Naive thymus-derived CD4-positive, alpha-beta T cell (primary cell): ENCODE measurements at regions not wholly inside any gene's neighbourhood (a gene's known extent, or its start where the extent isn't known, plus 50 kb on each side); places are given as distances from the start of the nearest gene placed in this dataset.

Experiments
- ATAC-seq: fragments of 150-1000 bp; cut with Tn5 transposase; 2 replicates; pipeline ENCODE4 v1.10.0; 2021; ENCODE audit warnings: mild to moderate bottlenecking, moderate library complexity
- CTCF ChIA-PET: fragments of 350-600 bp; sonication (Branson Sonifier 250); formaldehyde crosslinking; loops from one replicate; lab custom pipeline; 2021; ENCODE audit warnings: antibody characterized with exemption; lab: Charles Lee
- POLR2A ChIA-PET: fragments of 350-600 bp; sonication (Branson Sonifier 250); formaldehyde crosslinking; loops from one replicate; lab custom pipeline; 2021; ENCODE audit warnings: antibody characterized with exemption, inconsistent platforms; lab: Charles Lee
- DNase-seq, 9 donors: peaks; one replicate each; pipeline versions ENCODE4 v3.0.0 to v3.0.0-alpha.2; 2020 to 2022; ENCODE audit warnings: mixed read lengths in 1 of 9
- H3K27ac ChIP-seq: one replicate; pipeline ENCODE4 v1.7.0; 2013; ENCODE audit warnings: mild to moderate bottlenecking, low read depth, low read length, moderate library complexity
- H3K27me3 ChIP-seq, 2 donors: one replicate each; pipeline ENCODE4 v1.7.0; 2013; ENCODE audit warnings: low read length in 2 of 2, mild to moderate bottlenecking in 2 of 2, moderate library complexity in 2 of 2; ENCODE audit not compliant: control insufficient read depth in 2 of 2, insufficient read depth in 2 of 2
- H3K36me3 ChIP-seq, 3 experiments: 1 replicate in 2 of 3; 2 replicates in 1 of 3; pipeline ENCODE4 v1.7.0; 2013; ENCODE audit warnings: low read length in 3 of 3, mild to moderate bottlenecking in 3 of 3, moderate library complexity in 1 of 3; ENCODE audit not compliant: insufficient read depth in 3 of 3, control insufficient read depth in 2 of 3
- H3K4me1 ChIP-seq, 2 donors: one replicate each; pipeline ENCODE4 v1.7.0; 2013; ENCODE audit warnings: low read length in 2 of 2, mild to moderate bottlenecking in 2 of 2, moderate library complexity in 1 of 2; ENCODE audit not compliant: control insufficient read depth in 2 of 2, insufficient read depth in 2 of 2
- H3K4me3 ChIP-seq: 2 replicates; pipeline ENCODE4 v1.7.0; 2013; ENCODE audit warnings: mild to moderate bottlenecking, low read length
- H3K9me3 ChIP-seq, 3 experiments: 1 replicate in 2 of 3; 2 replicates in 1 of 3; pipeline ENCODE4 v1.7.0; 2013; ENCODE audit warnings: low read length in 3 of 3; ENCODE audit not compliant: control insufficient read depth in 2 of 3
- H3K27ac Mint-ChIP-seq, 9 donors: one replicate each; pipeline ENCODE4 v1.8.0; 2020 to 2022; ENCODE audit warnings: mixed read lengths in 9 of 9, mild to moderate bottlenecking in 8 of 9, moderate library complexity in 5 of 9, inconsistent platforms in 2 of 9
- H3K27me3 Mint-ChIP-seq, 5 donors: one replicate each; pipeline ENCODE4 v1.8.0; 2021 to 2022; ENCODE audit warnings: mixed read lengths in 5 of 5, mild to moderate bottlenecking in 1 of 5
- H3K36me3 Mint-ChIP-seq, 5 donors: one replicate each; pipeline ENCODE4 v1.8.0; 2020 to 2022; ENCODE audit warnings: mixed read lengths in 5 of 5, mild to moderate bottlenecking in 3 of 5, inconsistent platforms in 1 of 5
- H3K4me1 Mint-ChIP-seq, 7 donors: one replicate each; pipeline ENCODE4 v1.8.0; 2020 to 2022; ENCODE audit warnings: mixed read lengths in 7 of 7, mild to moderate bottlenecking in 3 of 7, inconsistent platforms in 1 of 7
- H3K4me3 Mint-ChIP-seq, 10 donors: one replicate each; pipeline ENCODE4 v1.8.0; 2020 to 2022; ENCODE audit warnings: mild to moderate bottlenecking in 10 of 10, mixed read lengths in 10 of 10, moderate library complexity in 6 of 10, inconsistent platforms in 2 of 10
- H3K9me3 Mint-ChIP-seq, 11 donors: one replicate each; pipeline ENCODE4 v1.8.0; 2020 to 2022; ENCODE audit warnings: mixed read lengths in 11 of 11, mild to moderate bottlenecking in 4 of 11, inconsistent platforms in 1 of 11, moderate library complexity in 1 of 11
- intact Hi-C, 2 donors: fragments of 100-400 bp; cut with micrococcal nuclease; formaldehyde crosslinking; loops; one replicate each; pipeline ENCODE4 v1.15.1; 2023

DNA sequence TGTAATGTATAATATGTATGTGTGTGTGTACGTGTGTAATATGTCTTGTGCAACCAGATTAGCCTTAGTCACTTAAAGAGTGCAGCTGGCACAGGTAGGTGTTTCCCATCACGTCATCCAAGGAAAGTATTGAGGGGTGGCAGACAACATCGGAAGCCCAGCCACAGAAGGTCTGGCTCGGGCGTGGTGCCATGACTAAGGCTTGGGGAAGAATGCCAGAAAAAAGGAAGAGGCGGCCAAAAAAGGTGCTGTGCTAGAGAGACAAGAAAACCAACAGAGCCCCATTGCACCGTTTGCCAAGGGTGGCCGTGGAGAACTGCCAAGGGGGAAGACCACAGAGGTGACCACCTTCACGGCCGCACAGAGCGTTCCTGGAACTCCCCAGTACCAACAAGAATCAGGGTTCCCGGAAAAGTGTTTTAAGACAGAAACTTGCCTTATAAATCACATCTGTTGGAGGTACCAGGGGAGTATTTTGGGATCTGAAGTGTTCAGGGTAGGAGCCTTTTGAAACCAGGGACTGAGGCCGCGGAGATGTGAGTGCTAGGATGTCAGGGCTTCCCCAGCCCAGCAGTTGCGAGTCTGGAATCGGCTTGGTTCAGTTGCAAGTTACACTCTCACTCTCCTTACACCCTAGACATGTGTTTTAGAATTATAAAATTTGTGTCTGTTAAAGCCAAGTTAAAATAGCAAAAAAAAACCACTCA, 131.2 kb upstream of the DYRK2 start:
- Mint-ChIP-seq H3K27ac (peak overlapping the region in 4 of 9 donors; percentile 46 to 90 (median 74)), H3K4me1 (peaks cover 34 to 52% (median 43%) of the 10 kb centered on the region in 7 donors), H3K36me3 (peaks cover 0 to 3% (median 0%) of the 10 kb centered on the region in 5 donors), H3K27me3 (peaks cover 0 to 5% (median 0%) of the 10 kb centered on the region in 5 donors), H3K4me3 (no peak overlapping the region), H3K9me3 (peaks cover 0 to 2% (median 0%) of the 10 kb centered on the region in 11 donors)
- Histone ChIP-seq H3K4me1 (peaks cover 32% of the 10 kb centered on the region in 2 donors), H3K36me3 (no peaks in the 10 kb centered on the region), H3K27me3 (no peaks in the 10 kb centered on the region), H3K27ac (no peak overlapping the region), H3K9me3 (no peaks in the 10 kb centered on the region), H3K4me3 (no peak overlapping the region)
- intact Hi-C loops: loop anchor here (5.0 kb wide), 6 partner anchors 35 to 425 kb away; no protein-coding TSS in a partner anchor
- POLR2A ChIA-PET: no interaction called here
- DNase-seq (no peak), ATAC-seq (no peak)
- CTCF ChIA-PET: no interaction called here

DNA sequence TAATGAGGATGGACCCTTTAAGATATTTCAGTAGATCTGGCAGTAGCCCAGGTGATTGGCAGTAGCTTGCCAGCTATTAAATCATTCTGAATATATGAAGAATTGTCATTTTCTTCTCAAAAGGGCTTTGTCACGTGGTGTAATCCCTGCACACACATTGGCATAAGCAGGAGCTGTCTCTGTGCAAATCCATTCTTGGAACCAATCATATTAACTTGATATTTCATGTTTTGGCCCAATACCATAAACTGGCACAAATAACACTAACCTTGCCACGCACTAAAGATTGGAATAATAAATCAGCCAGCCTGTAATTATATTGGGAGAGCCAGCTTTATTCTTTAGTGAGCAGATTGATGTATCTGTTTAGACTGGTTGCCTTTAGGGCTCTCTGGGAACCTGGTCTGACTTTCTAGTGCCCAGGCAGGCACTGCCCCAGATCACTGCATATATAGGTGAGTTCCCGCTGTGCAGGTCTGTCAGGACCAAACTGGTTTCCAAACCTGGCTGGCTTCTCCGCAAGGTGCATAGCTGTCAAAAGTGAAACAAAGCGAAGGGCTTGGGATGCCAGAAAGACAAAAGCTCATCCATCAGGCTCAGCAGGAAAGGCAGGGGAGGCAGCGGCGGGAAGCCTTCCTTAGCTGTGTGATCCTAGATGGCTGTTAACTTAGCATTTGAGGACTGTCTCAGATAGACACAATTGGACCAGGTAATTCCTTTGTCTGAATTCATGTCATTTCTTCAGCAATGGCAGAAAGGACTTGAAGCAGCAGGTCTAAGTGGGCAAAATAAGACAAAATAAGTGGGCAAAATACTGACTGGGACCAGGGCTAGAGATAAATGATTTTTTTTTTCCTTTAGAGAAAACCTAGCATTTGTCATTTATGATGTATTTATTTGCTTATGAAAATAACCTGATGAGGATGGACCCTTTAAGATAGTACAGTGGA, 128.8 kb upstream of the DYRK2 start:
- Mint-ChIP-seq H3K27me3 (peaks cover 0 to 3% (median 0%) of the 10 kb centered on the region in 5 donors), H3K4me3 (no peak overlapping the region), H3K27ac (no peak overlapping the region), H3K9me3 (no peaks in the 10 kb centered on the region), H3K4me1 (peaks cover 23 to 43% (median 26%) of the 10 kb centered on the region in 7 donors), H3K36me3 (no peaks in the 10 kb centered on the region)
- peaks cover 21% of the 10 kb centered on the region in 2 donors for H3K4me1 ChIP-seq
- DNase-seq (no peak), ATAC-seq (no peak)
- H3K9me3 ChIP-seq: no peaks in the 10 kb centered on the region
- H3K27ac ChIP-seq: no peak overlapping the region
- no peaks in the 10 kb centered on the region for H3K27me3 ChIP-seq
- no peak overlapping the region for H3K4me3 ChIP-seq
- ChIA-PET CTCF (no interaction called here), POLR2A (interaction anchor here (0.8 to 1.7 kb wide), 3 partner anchors 22 to 111 kb away, joined by 3 read pairs; no protein-coding TSS in a partner anchor)
- H3K36me3 ChIP-seq: no peaks in the 10 kb centered on the region
- intact Hi-C loops: loop anchor here (5.0 kb wide), 6 partner anchors 37 to 423 kb away; no protein-coding TSS in a partner anchor

DNA sequence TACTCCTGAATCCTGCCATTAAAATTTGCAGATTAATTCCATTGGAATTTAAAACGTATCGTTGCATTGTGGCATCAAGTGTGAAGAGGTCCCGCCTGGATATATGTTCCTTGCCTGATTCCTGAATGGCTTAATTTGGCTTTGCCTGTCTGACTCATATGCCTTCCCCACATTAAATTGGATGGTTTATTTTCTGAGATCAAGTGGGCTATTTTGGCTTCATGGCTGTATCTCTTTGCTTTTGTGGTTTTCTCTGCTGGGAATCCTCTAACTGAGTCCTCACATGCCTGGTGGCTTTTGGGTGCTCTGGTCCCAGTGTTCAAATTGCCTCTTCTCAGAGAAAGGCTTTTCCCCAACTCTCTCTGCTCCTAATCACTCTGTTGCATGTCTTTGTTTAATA, 127.9 kb upstream of the DYRK2 start:
- H3K36me3 ChIP-seq: no peaks in the 10 kb centered on the region
- ChIA-PET CTCF (no interaction called here), POLR2A (no interaction called here)
- no peak for DNase-seq
- peak overlapping the region in 1 of 9 donors; percentile 11 for H3K27ac Mint-ChIP-seq
- ATAC-seq: no peak
- intact Hi-C loops: no loop called here
- no peak overlapping the region for H3K4me3 Mint-ChIP-seq
- peaks cover 14 to 38% (median 22%) of the 10 kb centered on the region in 7 donors for H3K4me1 Mint-ChIP-seq
- no peaks in the 10 kb centered on the region for H3K27me3 ChIP-seq
- no peaks in the 10 kb centered on the region for H3K36me3 Mint-ChIP-seq
- no peak overlapping the region for H3K4me3 ChIP-seq
- no peaks in the 10 kb centered on the region for H3K9me3 ChIP-seq
- H3K27me3 Mint-ChIP-seq: peaks cover 0 to 3% (median 0%) of the 10 kb centered on the region in 5 donors
- H3K9me3 Mint-ChIP-seq: peaks cover 0 to under 1% (median 0%) of the 10 kb centered on the region in 11 donors
- peaks cover 12 to 15% of the 10 kb centered on the region in 2 donors for H3K4me1 ChIP-seq
- H3K27ac ChIP-seq: no peak overlapping the region

DNA sequence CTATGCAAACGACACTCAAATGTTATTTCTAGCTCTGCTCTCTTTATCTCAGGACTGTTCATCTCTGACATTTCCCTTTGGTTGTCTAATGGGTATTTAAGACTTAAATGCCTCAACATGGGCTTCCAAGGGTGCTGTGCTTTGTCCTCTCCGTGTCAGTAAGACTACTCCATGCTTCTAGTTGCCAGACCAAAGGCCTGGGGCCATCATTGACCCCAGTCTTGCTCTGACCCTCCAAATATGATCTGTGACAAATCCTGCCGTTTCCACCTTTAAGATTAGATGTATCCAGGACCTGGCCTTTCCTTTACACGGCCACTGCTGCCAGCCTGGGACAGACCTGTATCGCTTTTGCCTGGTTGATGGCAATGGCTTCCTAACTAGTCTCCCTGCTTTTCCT, 126.3 kb upstream of the DYRK2 start:
- POLR2A ChIA-PET: no interaction called here
- ATAC-seq (no peak), DNase-seq (no peak)
- Histone ChIP-seq H3K4me3 (no peak overlapping the region), H3K4me1 (peaks cover 0 to 8% of the 10 kb centered on the region in 2 donors), H3K27ac (no peak overlapping the region), H3K36me3 (no peaks in the 10 kb centered on the region), H3K27me3 (no peaks in the 10 kb centered on the region), H3K9me3 (no peaks in the 10 kb centered on the region)
- Mint-ChIP-seq H3K4me3 (no peak overlapping the region), H3K27me3 (peaks cover 0 to 3% (median 0%) of the 10 kb centered on the region in 5 donors), H3K27ac (no peak overlapping the region), H3K36me3 (no peaks in the 10 kb centered on the region), H3K9me3 (peaks cover 0 to 3% (median 0%) of the 10 kb centered on the region in 11 donors), H3K4me1 (peaks cover 0 to 32% (median 14%) of the 10 kb centered on the region in 7 donors)
- CTCF ChIA-PET: no interaction called here
- intact Hi-C loops: no loop called here

DNA sequence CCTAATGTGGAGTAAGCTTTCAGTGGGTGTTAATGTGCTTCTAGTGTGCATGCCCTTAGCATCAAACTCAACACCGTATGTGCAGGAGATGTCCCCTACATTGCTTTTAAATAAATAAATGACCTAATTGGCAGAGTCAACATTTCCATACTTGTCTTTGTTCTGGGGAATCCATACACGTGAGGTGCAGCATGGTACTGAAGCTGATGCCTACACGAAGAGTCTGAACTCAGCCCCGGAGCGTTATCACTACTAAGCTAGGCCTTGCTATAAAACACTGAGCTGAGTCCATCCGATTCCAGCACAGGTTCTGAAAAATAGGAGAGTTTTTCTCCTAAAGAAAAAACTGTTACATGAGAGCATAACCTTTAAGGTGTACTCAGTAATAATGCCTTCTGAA, 125.0 kb upstream of the DYRK2 start:
- H3K4me1 Mint-ChIP-seq: peaks cover 0 to 35% (median 14%) of the 10 kb centered on the region in 7 donors
- ATAC-seq (no peak), DNase-seq (no peak)
- no peak overlapping the region for H3K27ac Mint-ChIP-seq
- no peak overlapping the region for H3K4me3 Mint-ChIP-seq
- H3K27me3 Mint-ChIP-seq: peaks cover 0 to 3% (median 0%) of the 10 kb centered on the region in 5 donors
- intact Hi-C loops: no loop called here
- POLR2A ChIA-PET: no interaction called here
- Histone ChIP-seq H3K27me3 (no peaks in the 10 kb centered on the region), H3K4me1 (peaks cover 0 to 8% of the 10 kb centered on the region in 2 donors), H3K36me3 (no peaks in the 10 kb centered on the region), H3K4me3 (no peak overlapping the region), H3K27ac (no peak overlapping the region), H3K9me3 (no peaks in the 10 kb centered on the region)
- CTCF ChIA-PET: interaction anchor here (0.9 to 1.1 kb wide), 2 partner anchors 9 to 46 kb away, joined by 3 read pairs; no protein-coding TSS in a partner anchor
- peaks cover 0 to 3% (median 0%) of the 10 kb centered on the region in 11 donors for H3K9me3 Mint-ChIP-seq
- no peaks in the 10 kb centered on the region for H3K36me3 Mint-ChIP-seq

DNA sequence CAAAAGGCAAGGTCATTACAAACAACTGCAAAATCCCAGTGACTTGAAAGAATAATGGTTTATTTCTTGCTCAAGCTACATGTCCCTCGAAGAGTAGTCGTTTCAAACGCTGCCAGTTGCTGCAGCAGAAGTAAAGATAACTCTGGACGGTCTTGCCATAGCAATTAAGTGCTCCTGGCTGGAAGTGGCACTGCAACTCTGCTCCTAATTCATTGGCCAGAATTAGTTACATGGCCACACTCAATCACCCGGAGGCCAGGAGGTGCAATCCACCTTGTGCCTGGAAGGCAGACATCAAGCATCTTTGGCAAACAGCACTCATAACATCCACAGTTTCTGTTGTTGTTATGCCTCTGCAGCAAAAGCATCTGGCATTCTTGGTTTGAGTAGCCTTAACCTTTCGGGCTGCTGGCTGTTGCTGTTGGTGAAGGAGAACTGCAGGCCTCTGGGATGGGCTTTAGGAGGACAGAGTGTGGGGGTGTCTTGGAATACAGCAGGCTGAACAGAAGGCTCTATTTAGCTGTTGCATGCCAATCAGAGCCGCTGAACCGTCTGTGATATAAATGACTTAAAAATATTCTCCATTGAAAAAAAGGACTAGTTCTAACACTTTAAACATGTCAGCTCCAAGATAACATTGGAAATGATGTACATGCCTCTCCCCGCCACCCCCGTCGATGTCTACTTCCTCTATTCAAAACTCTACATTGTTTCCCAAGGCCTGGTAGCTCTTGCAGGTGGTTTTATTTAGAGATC, 123.5 kb upstream of the DYRK2 start:
- POLR2A ChIA-PET: interaction anchor here (0.7 to 2.1 kb wide), 5 partner anchors 14 to 123 kb away, joined by 3 to 5 read pairs (median 3); no protein-coding TSS in a partner anchor
- H3K4me3 Mint-ChIP-seq: no peak overlapping the region
- H3K27me3 Mint-ChIP-seq: peaks cover 0 to 5% (median 0%) of the 10 kb centered on the region in 5 donors
- H3K27ac ChIP-seq: no peak overlapping the region
- intact Hi-C loops: no loop called here
- H3K9me3 Mint-ChIP-seq: peaks cover 0 to 3% (median 0%) of the 10 kb centered on the region in 11 donors
- H3K36me3 ChIP-seq: no peaks in the 10 kb centered on the region
- ATAC-seq: no peak
- H3K4me1 Mint-ChIP-seq: peaks cover 0 to 38% (median 14%) of the 10 kb centered on the region in 7 donors
- H3K4me1 ChIP-seq: peaks cover 0 to 8% of the 10 kb centered on the region in 2 donors
- no peaks in the 10 kb centered on the region for H3K27me3 ChIP-seq
- no peak for DNase-seq
- no peak overlapping the region for H3K27ac Mint-ChIP-seq
- H3K4me3 ChIP-seq: no peak overlapping the region
- CTCF ChIA-PET: interaction anchor here (1.1 kb wide), 1 partner anchor 11 kb away, joined by 3 read pairs; no protein-coding TSS in a partner anchor
- H3K36me3 Mint-ChIP-seq: no peaks in the 10 kb centered on the region
- H3K9me3 ChIP-seq: no peaks in the 10 kb centered on the region
